Mesenchymal stem cell (in vitro differentiated cells and primary cell): ENCODE measurements at regions not wholly inside any gene's neighbourhood (a gene's known extent, or its start where the extent isn't known, plus 50 kb on each side); places are given as distances from the start of the nearest gene placed in this dataset.

Experiments used
- DNase-seq: peaks from one replicate; pipeline ENCODE4 v3.0.0-alpha.2; 2013
- H2AFZ ChIP-seq: one replicate; pipeline ENCODE4 v1.6.1; 2013; ENCODE audit warnings: low read depth, mild to moderate bottlenecking, control low read depth, inconsistent platforms, low read length, moderate library complexity
- H2AK5ac ChIP-seq: 2 replicates; pipeline ENCODE4 v1.6.1; 2013; ENCODE audit warnings: low read length, moderate library complexity, mild to moderate bottlenecking, inconsistent platforms; ENCODE audit not compliant: severe bottlenecking
- H2BK120ac ChIP-seq: one replicate; pipeline ENCODE4 v1.6.1; 2013; ENCODE audit warnings: low read depth, mild to moderate bottlenecking, inconsistent platforms, low read length, moderate library complexity
- H2BK12ac ChIP-seq, 2 experiments: one replicate each; pipeline ENCODE4 v1.6.1; 2013; ENCODE audit warnings: inconsistent platforms in 2 of 2, low read length in 2 of 2, mild to moderate bottlenecking in 2 of 2, moderate library complexity in 2 of 2, control low read depth in 1 of 2
- H2BK15ac ChIP-seq: one replicate; pipeline ENCODE4 v1.6.1; 2013; ENCODE audit warnings: mild to moderate bottlenecking, low read depth, inconsistent platforms; ENCODE audit not compliant: poor library complexity, severe bottlenecking
- H2BK5ac ChIP-seq: 2 replicates; pipeline ENCODE4 v1.6.1; 2013; ENCODE audit warnings: low read depth, mild to moderate bottlenecking, low read length, control low read depth, inconsistent platforms; ENCODE audit not compliant: poor library complexity, severe bottlenecking
- H3K14ac ChIP-seq, 2 experiments: one replicate each; pipeline ENCODE4 v1.6.1; 2013; ENCODE audit warnings: inconsistent platforms in 2 of 2, low read length in 2 of 2, control low read depth in 1 of 2, mild to moderate bottlenecking in 1 of 2, moderate library complexity in 1 of 2
- H3K18ac ChIP-seq, 2 experiments: one replicate each; pipeline ENCODE4 v1.6.1; 2013; ENCODE audit warnings: inconsistent platforms in 2 of 2, low read length in 2 of 2, control low read depth in 1 of 2, low read depth in 1 of 2, mild to moderate bottlenecking in 1 of 2
- H3K23ac ChIP-seq, 2 experiments: one replicate each; pipeline ENCODE4 v1.6.1; 2013; ENCODE audit warnings: inconsistent platforms in 2 of 2, low read length in 2 of 2, mild to moderate bottlenecking in 2 of 2, moderate library complexity in 2 of 2, control low read depth in 1 of 2
- H3K27ac ChIP-seq: 2 replicates; pipeline ENCODE4 v1.5.1; 2013; ENCODE audit warnings: mild to moderate bottlenecking, moderate library complexity, low read length, control low read depth, inconsistent platforms; ENCODE audit not compliant: poor library complexity, severe bottlenecking
- H3K27me3 ChIP-seq, 2 experiments: 2 replicates each; pipeline versions ENCODE4 v1.6.1 to v1.7.0; 2013; ENCODE audit warnings: low read length in 2 of 2, mild to moderate bottlenecking in 2 of 2, moderate library complexity in 2 of 2, control low read depth in 1 of 2, inconsistent platforms in 1 of 2; ENCODE audit not compliant: control insufficient read depth in 1 of 2, insufficient read depth in 1 of 2
- H3K36me3 ChIP-seq, 2 experiments: 2 replicates each; pipeline versions ENCODE4 v1.6.1 to v1.7.0; 2013; ENCODE audit warnings: low read length in 2 of 2, control low read depth in 1 of 2, inconsistent platforms in 1 of 2, low read depth in 1 of 2, mild to moderate bottlenecking in 1 of 2; ENCODE audit not compliant: insufficient read depth in 2 of 2, control insufficient read depth in 1 of 2
- H3K4ac ChIP-seq, 2 experiments: one replicate each; pipeline ENCODE4 v1.6.1; 2013; ENCODE audit warnings: inconsistent platforms in 2 of 2, low read length in 2 of 2, mild to moderate bottlenecking in 2 of 2, moderate library complexity in 2 of 2, control low read depth in 1 of 2, low read depth in 1 of 2
- H3K4me1 ChIP-seq: 2 replicates; pipeline ENCODE4 v1.6.1; 2013; ENCODE audit warnings: low read depth, low read length, control low read depth; ENCODE audit not compliant: control insufficient read depth, insufficient read depth
- H3K4me2 ChIP-seq: 2 replicates; pipeline ENCODE4 v1.6.1; 2013; ENCODE audit warnings: low read length, mild to moderate bottlenecking, inconsistent platforms; ENCODE audit not compliant: poor library complexity, severe bottlenecking
- H3K4me3 ChIP-seq, 2 experiments: 2 replicates each; pipeline versions ENCODE4 v1.5.1 to v1.7.0; 2013; ENCODE audit warnings: low read length in 2 of 2, mild to moderate bottlenecking in 2 of 2, control low read depth in 1 of 2, low read depth in 1 of 2; ENCODE audit not compliant: insufficient read depth in 1 of 2
- H3K79me1 ChIP-seq: replicated peaks from 2 replicates; pipeline ENCODE4 v1.6.1; 2013; ENCODE audit warnings: mild to moderate bottlenecking, control low read depth, low read length, inconsistent platforms; ENCODE audit not compliant: poor library complexity, severe bottlenecking
- H3K9ac ChIP-seq: 2 replicates; pipeline ENCODE4 v1.7.0; 2013; ENCODE audit warnings: mild to moderate bottlenecking, low read length, moderate library complexity
- H3K9me3 ChIP-seq: 2 replicates; pipeline ENCODE4 v1.7.0; 2013; ENCODE audit warnings: mild to moderate bottlenecking, low read length; ENCODE audit not compliant: control insufficient read depth
- H4K8ac ChIP-seq: one replicate; pipeline ENCODE4 v1.6.1; 2013; ENCODE audit warnings: inconsistent platforms, mild to moderate bottlenecking, low read length, moderate library complexity
- H4K91ac ChIP-seq: one replicate; pipeline ENCODE4 v1.6.1; 2013; ENCODE audit warnings: mild to moderate bottlenecking, low read length, inconsistent platforms
- WGBS: methylation state at CpG from one replicate; pipeline ENCODE4 v1.1.7; 2013; ENCODE audit warnings: mixed read lengths; 5-methylcytosine and 5-hydroxymethylcytosine counted together

DNA sequence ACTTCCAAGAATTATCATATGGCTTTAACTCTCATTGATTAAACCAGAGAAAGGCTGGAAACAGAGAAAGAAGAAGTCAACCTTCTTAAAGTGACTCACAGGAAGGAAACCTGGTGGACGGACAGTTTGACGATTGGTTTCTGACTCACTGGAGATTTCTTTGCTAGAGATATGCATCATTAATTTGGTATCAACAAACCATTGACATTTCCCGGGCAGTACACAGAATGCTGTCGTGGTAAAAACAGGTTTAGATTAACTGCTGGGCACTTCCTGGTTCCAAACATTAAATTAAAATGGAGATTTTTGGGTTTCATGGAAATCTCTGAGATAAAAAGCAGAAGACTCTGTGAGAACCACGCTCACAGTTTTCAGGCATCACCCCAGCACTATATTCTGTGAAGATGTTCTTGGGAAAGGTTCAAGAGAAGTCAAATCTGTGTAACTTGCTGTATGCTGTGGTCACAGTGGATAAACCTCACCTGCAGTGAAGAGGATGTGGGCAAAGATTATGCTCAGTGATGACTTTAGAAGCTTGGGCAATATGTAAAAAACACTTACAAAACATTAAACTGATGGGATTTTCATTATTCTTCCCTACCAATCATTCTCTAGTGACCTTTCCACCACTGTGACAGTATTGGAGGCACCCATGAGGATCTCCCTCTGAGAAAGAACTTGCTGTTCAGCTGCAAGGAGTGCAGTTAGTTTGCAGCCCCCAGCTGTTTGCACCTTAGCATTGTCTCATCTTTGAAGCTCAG, 61.1 kb upstream of the CD44 start:
- peaks cover 4% of the 10 kb centered on the region for H3K79me1 ChIP-seq
- no peak overlapping the region for H2BK15ac ChIP-seq
- H3K27me3 ChIP-seq = no peaks in the 10 kb centered on the region
- H4K8ac ChIP-seq = peak overlapping the region; percentile 87
- peak overlapping the region; percentile 63 to 77 for H3K4ac ChIP-seq
- 25% methylated on average over 4 of the region's 5 CpGs for WGBS
- H3K9me3 ChIP-seq = no peaks in the 10 kb centered on the region
- peak overlapping the region in 1 of 2 experiments; percentile 38 for H3K14ac ChIP-seq
- peaks cover 11% of the 10 kb centered on the region for H3K4me1 ChIP-seq
- H3K4me3 ChIP-seq = no peak overlapping the region
- peak overlapping the region; percentile 94 for H2AK5ac ChIP-seq
- DNase-seq = peak; percentile 87
- H3K9ac ChIP-seq = peak overlapping the region; percentile 42
- H2AFZ ChIP-seq = no peak overlapping the region
- H3K4me2 ChIP-seq = peak overlapping the region; percentile 24
- H3K36me3 ChIP-seq = no peaks in the 10 kb centered on the region
- H3K23ac ChIP-seq = no peak overlapping the region
- H4K91ac ChIP-seq = peak overlapping the region; percentile 73
- peak overlapping the region; percentile 50 to 58 for H3K18ac ChIP-seq
- H2BK5ac ChIP-seq = peak overlapping the region; percentile 67
- peak overlapping the region; percentile 3 for H2BK120ac ChIP-seq
- peak overlapping the region; percentile 91 for H3K27ac ChIP-seq
- peak overlapping the region; percentile 56 to 71 for H2BK12ac ChIP-seq

DNA sequence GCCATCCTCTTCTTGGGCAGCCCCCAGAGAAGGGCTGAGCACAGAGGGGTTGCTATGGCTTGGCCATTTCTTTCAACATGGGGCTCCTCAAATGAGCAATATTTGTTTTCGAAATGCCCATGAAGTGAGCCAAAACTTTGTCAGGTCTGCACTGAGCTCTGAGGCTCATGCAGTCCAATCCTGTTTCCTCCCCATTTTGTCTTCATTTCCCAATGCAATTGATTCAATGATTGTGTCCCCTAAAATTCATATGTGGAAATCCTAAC, 60.6 kb upstream of the CD44 start:
- Histone ChIP-seq H2BK120ac (no peak overlapping the region), H4K91ac (peak overlapping the region; percentile 73), H3K27me3 (no peaks in the 10 kb centered on the region), H2BK12ac (peak overlapping the region in 1 of 2 experiments; percentile 56), H2AK5ac (peak overlapping the region; percentile 98), H3K9me3 (no peaks in the 10 kb centered on the region), H3K27ac (peak overlapping the region; percentile 91), H4K8ac (peak overlapping the region; percentile 87), H3K79me1 (peaks cover 4% of the 10 kb centered on the region), H3K4ac (peak overlapping the region; percentile 63 to 77), H3K36me3 (no peaks in the 10 kb centered on the region), H2BK5ac (peak overlapping the region; percentile 67), H3K4me3 (no peak overlapping the region), H3K4me1 (peaks cover 14% of the 10 kb centered on the region), H3K14ac (peak overlapping the region in 1 of 2 experiments; percentile 38), H3K4me2 (no peak overlapping the region), H3K18ac (peak overlapping the region; percentile 50 to 58), H2BK15ac (no peak overlapping the region), H3K9ac (peak overlapping the region; percentile 42), H3K23ac (no peak overlapping the region), H2AFZ (no peak overlapping the region)
- DNase-seq = no peak
- 100% methylated on average over 1 of the region's 1 CpG for WGBS

DNA sequence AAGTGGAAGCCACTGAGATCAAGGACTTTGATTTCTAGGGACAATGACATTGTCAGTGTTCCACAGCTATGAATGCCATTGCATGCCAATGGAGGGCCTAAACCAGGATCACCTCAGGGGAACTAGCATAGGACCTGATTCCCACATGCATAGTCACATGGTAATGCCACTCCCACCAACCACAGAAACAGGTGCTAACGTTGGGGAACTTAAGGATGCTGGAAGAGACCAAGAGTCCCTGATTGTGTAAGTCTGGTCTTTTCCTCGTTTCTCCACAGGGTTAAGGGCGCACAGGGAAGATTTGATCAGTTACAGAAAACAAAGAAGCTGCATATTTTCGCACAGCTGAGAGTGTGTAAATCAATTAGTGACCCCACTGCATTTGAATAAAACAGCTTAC, 59.4 kb upstream of the CD44 start:
- H3K4ac ChIP-seq = peak overlapping the region in 1 of 2 experiments; percentile 15
- H3K4me1 ChIP-seq = peaks cover 17% of the 10 kb centered on the region
- no peak overlapping the region for H3K23ac ChIP-seq
- H3K36me3 ChIP-seq = no peaks in the 10 kb centered on the region
- peak overlapping the region in 1 of 2 experiments; percentile 26 for H3K14ac ChIP-seq
- no peak overlapping the region for H2BK120ac ChIP-seq
- H4K91ac ChIP-seq = peak overlapping the region; percentile 75
- H3K27me3 ChIP-seq = no peaks in the 10 kb centered on the region
- H2BK5ac ChIP-seq = no peak overlapping the region
- no peak overlapping the region for H3K9ac ChIP-seq
- peaks cover 5% of the 10 kb centered on the region for H3K79me1 ChIP-seq
- 100% methylated on average over 4 of the region's 4 CpGs for WGBS
- peak overlapping the region; percentile 84 for H2AK5ac ChIP-seq
- peak overlapping the region in 1 of 2 experiments; percentile 37 for H3K18ac ChIP-seq
- H4K8ac ChIP-seq = no peak overlapping the region
- H2BK15ac ChIP-seq = no peak overlapping the region
- H2AFZ ChIP-seq = no peak overlapping the region
- no peak overlapping the region for H3K4me3 ChIP-seq
- DNase-seq = no peak
- H3K27ac ChIP-seq = peak overlapping the region; percentile 28
- no peaks in the 10 kb centered on the region for H3K9me3 ChIP-seq
- H3K4me2 ChIP-seq = no peak overlapping the region
- H2BK12ac ChIP-seq = peak overlapping the region; percentile 59 to 75

DNA sequence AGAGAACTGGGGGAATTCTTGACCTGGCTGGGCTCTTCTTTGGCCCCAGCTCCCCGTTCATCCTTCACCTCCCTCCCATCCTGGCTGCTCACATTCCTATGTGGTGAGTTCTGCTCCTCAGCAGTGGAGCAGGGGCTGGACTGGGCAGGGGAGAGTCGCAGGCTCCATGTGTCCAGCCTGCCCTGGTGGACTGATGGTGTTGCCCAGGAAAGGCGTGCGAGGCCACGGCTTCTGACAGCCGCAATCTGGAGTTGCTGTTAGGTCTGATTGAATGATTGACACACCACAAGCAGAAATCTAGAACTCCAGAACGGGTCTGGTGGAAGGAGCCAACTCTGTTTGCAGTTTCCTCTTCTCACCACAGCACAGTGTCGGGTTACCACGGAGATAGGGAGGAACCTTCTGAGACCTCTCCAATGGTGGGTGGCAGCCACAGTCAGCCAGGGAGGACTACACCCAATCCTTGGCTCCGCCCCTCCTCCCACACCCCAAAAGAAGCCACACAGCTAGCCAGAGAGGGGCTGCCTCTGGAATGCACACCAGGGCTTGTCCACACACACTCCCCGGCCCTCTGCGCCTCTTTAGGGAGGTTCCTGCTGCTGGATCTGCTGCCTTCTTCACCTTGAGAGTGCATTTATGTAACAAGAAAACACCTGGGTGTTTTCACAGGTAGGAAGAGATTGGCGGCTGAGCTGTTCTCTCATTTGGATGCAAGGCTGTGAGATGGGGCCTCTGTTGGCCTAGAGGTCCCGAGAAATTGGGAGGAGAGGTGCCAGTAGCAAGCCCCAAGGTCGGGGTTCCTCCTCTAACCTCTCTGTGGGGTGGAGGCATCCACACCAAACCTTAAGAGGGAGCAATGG, 56.4 kb upstream of the CD44 start:
- Histone ChIP-seq H3K4me2 (peak overlapping the region; percentile 36), H3K14ac (peak overlapping the region in 1 of 2 experiments; percentile 83), H2AK5ac (peak overlapping the region; percentile 93), H3K79me1 (peaks cover 6% of the 10 kb centered on the region), H3K4ac (peak overlapping the region; percentile 46 to 69), H3K9ac (peak overlapping the region; percentile 88), H3K23ac (no peak overlapping the region), H3K9me3 (no peaks in the 10 kb centered on the region), H2AFZ (peak overlapping the region; percentile 70), H3K36me3 (no peaks in the 10 kb centered on the region), H3K4me1 (peaks cover 19% of the 10 kb centered on the region), H3K27me3 (no peaks in the 10 kb centered on the region), H3K4me3 (peak overlapping the region in 1 of 2 experiments; percentile 54), H3K27ac (peak overlapping the region; percentile 85), H2BK12ac (peak overlapping the region; percentile 92 to 97), H3K18ac (peak overlapping the region; percentile 67 to 82), H2BK120ac (peak overlapping the region; percentile 96), H2BK5ac (peak overlapping the region; percentile 79), H4K8ac (peak overlapping the region; percentile 94), H4K91ac (peak overlapping the region; percentile 94), H2BK15ac (peak overlapping the region; percentile 96)
- DNase-seq = peak; percentile 88
- 58% methylated on average over 14 of the region's 15 CpGs for WGBS
